SK-N-SH (cell line): ENCODE measurements at regions not wholly inside any gene's neighbourhood (a gene's known extent, or its start where the extent isn't known, plus 50 kb on each side); places are given as distances from the start of the nearest gene placed in this dataset.

Experiments
- CTCF ChIA-PET: fragments of 300-600, 350-600 bp; formaldehyde crosslinking; extraction: SDS; loops from one replicate; lab custom pipeline; 2021; lab: Yijun Ruan, JAX
- POLR2A ChIA-PET: fragments of 350-600 bp; sonication (Branson Sonifier 250); formaldehyde crosslinking; extraction: SDS; loops from one replicate; lab custom pipeline; 2020; ENCODE audit warnings: antibody characterized with exemption, inconsistent platforms; lab: Yijun Ruan, JAX
- DNase-seq: peaks from one replicate; pipeline ENCODE4 v3.0.0; 2012
- H2AFZ ChIP-seq: fragments of 200-600 bp; sonication (generic); 2 replicates; pipeline ENCODE4 v1.8.1; 2016; ENCODE audit warnings: antibody characterized with exemption, mild to moderate bottlenecking, low read depth
- H3F3A ChIP-seq: fragments of 200-600 bp; sonication (generic); replicated peaks from 2 replicates; pipeline ENCODE3; 2016; ENCODE audit warnings: antibody characterized with exemption, mild to moderate bottlenecking; ENCODE audit not compliant: insufficient read depth
- H3K27ac ChIP-seq, 2 experiments: fragments of 200-500 bp in 1 of 2; fragments of 200-600 bp in 1 of 2; sonication (Bioruptor generic) in 1 of 2; sonication (generic), shearing (Covaris generic) in 1 of 2; 2 replicates each; pipeline versions ENCODE4 v1.5.1 to v1.6.1; 2014 to 2016; ENCODE audit warnings: low read depth in 2 of 2, inconsistent platforms in 1 of 2, low read length in 1 of 2, mild to moderate bottlenecking in 1 of 2, mixed read lengths in 1 of 2
- H3K27me3 ChIP-seq: fragments of 200-600 bp; sonication (generic), shearing (Covaris generic); 2 replicates; pipeline ENCODE4 v1.6.1; 2016; ENCODE audit warnings: mixed run types; ENCODE audit not compliant: insufficient read depth
- H3K36me3 ChIP-seq, 2 experiments: fragments of 200-500 bp in 1 of 2; fragments of 200-600 bp in 1 of 2; sonication (Bioruptor generic) in 1 of 2; sonication (generic) in 1 of 2; replicated peaks in 1 of 2; 2 replicates each; pipeline versions ENCODE3 to v1.5.1; 2014 to 2016; ENCODE audit warnings: low read length in 1 of 2, mild to moderate bottlenecking in 1 of 2; ENCODE audit not compliant: insufficient read depth in 2 of 2, control insufficient read depth in 1 of 2
- H3K4me1 ChIP-seq, 2 experiments: fragments of 200-500 bp in 1 of 2; fragments of 200-600 bp in 1 of 2; sonication (Bioruptor generic) in 1 of 2; sonication (generic), shearing (Covaris generic) in 1 of 2; 2 replicates each; pipeline versions ENCODE4 v1.5.1 to v1.6.1; 2014 to 2016; ENCODE audit warnings: low read depth in 1 of 2, low read length in 1 of 2, mixed run types in 1 of 2; ENCODE audit not compliant: insufficient read depth in 2 of 2, control insufficient read depth in 1 of 2
- H3K4me2 ChIP-seq: fragments of 200-600 bp; sonication (generic), shearing (Covaris generic); 2 replicates; pipeline ENCODE4 v1.6.1; 2017; ENCODE audit warnings: mixed run types
- H3K4me3 ChIP-seq, 2 experiments: fragments of 200-500 bp in 1 of 2; fragments of 200-600 bp in 1 of 2; sonication (Bioruptor generic) in 1 of 2; sonication (generic), shearing (Covaris generic) in 1 of 2; 2 replicates each; pipeline versions ENCODE4 v1.5.1 to v1.8.1; 2014 to 2016; ENCODE audit warnings: low read depth in 2 of 2, inconsistent platforms in 1 of 2, low read length in 1 of 2, mild to moderate bottlenecking in 1 of 2, mixed read lengths in 1 of 2, moderate library complexity in 1 of 2
- H3K79me2 ChIP-seq: fragments of 200-600 bp; sonication (generic); 2 replicates; pipeline ENCODE4 v1.8.1; 2017; ENCODE audit warnings: mild to moderate bottlenecking; ENCODE audit not compliant: insufficient read depth
- H3K9ac ChIP-seq: fragments of 200-600 bp; sonication (generic); 2 replicates; pipeline ENCODE4 v1.6.1; 2017; ENCODE audit warnings: mixed run types
- H3K9me2 ChIP-seq: fragments of 200-600 bp; sonication (generic); 2 replicates; pipeline ENCODE4 v1.6.1; 2017; ENCODE audit warnings: mixed run types
- H3K9me3 ChIP-seq: fragments of 200-600 bp; sonication (generic); 2 replicates; pipeline ENCODE4 v1.6.1; 2017; ENCODE audit warnings: mixed run types, mild to moderate bottlenecking, moderate library complexity
- H4K20me1 ChIP-seq: fragments of 200-600 bp; sonication (generic); 2 replicates; pipeline ENCODE4 v1.6.1; 2017; ENCODE audit warnings: mild to moderate bottlenecking, mixed run types; ENCODE audit not compliant: insufficient read depth
- CHD2 ChIP-seq: fragments of 150-350 bp; IDR thresholded peaks from 2 replicates; pipeline ENCODE4 v1.6.1; 2018; ENCODE audit warnings: low read length; ENCODE audit not compliant: partially characterized antibody
- EP300 ChIP-seq, 2 experiments: IDR thresholded peaks; 2 replicates each; pipeline versions ENCODE4 v1.4.0 to v1.6.1; 2012; ENCODE audit warnings: borderline replicate concordance in 1 of 2, low read depth in 1 of 2, low read length in 1 of 2
- FOXJ3 ChIP-seq: sonication (generic); formaldehyde crosslinking; IDR thresholded peaks from 2 replicates; pipeline ENCODE4 v1.5.1; 2020; ENCODE audit warnings: mild to moderate bottlenecking, missing genetic modification reagents
- FOXM1 ChIP-seq: IDR thresholded peaks from 2 replicates; pipeline ENCODE4 v1.4.0; 2012; ENCODE audit warnings: low read depth, mild to moderate bottlenecking
- MXI1 ChIP-seq: IDR thresholded peaks from 2 replicates; pipeline ENCODE4 v1.6.1; 2012; ENCODE audit warnings: mild to moderate bottlenecking, low read depth, low read length, improper control_type of control experiment
- POLR2AphosphoS5 ChIP-seq: IDR thresholded peaks from 2 replicates; pipeline ENCODE4 v1.6.1; 2012; ENCODE audit warnings: low read depth, low read length
- RAD21 ChIP-seq: IDR thresholded peaks from 2 replicates; pipeline ENCODE4 v1.6.1; 2012; ENCODE audit warnings: mild to moderate bottlenecking, low read length
- TCF12 ChIP-seq: IDR thresholded peaks from 2 replicates; pipeline ENCODE4 v1.4.0; 2012
- TEAD4 ChIP-seq: IDR thresholded peaks from 2 replicates; pipeline ENCODE4 v1.4.0; 2012; ENCODE audit warnings: mild to moderate bottlenecking, borderline replicate concordance; ENCODE audit not compliant: insufficient read depth
- WGBS: methylation state at CpG from one replicate; pipeline ENCODE4 v1.1.6; 2017; ENCODE audit warnings: low lambda C conversion rate; 5-methylcytosine and 5-hydroxymethylcytosine counted together
- TF ChIP-seq, protein P1 (sequence below): fragments of 200-600 bp; sonication (generic); IDR thresholded peaks from 2 replicates; pipeline ENCODE4 v1.6.1; 2017; ENCODE audit warnings: antibody characterized with exemption, mild to moderate bottlenecking, moderate library complexity
- TF ChIP-seq, protein P2 (sequence below): fragments of 150-350 bp; IDR thresholded peaks from 2 replicates; pipeline ENCODE4 v1.6.1; 2017; ENCODE audit warnings: antibody characterized with exemption, low read length, low read depth, borderline replicate concordance
- TF ChIP-seq, protein P3 (sequence below): IDR thresholded peaks from 2 replicates; pipeline ENCODE4 v1.4.0; 2012; ENCODE audit warnings: low read depth
- TF ChIP-seq, protein P4 (sequence below): IDR thresholded peaks from 2 replicates; pipeline ENCODE4 v1.4.0; 2012; ENCODE audit warnings: low read depth, borderline replicate concordance
- TF ChIP-seq, protein P5 (sequence below): IDR thresholded peaks from 2 replicates; pipeline ENCODE4 v1.6.1; 2012; ENCODE audit warnings: mild to moderate bottlenecking, low read depth, low read length, moderate library complexity

DNA sequence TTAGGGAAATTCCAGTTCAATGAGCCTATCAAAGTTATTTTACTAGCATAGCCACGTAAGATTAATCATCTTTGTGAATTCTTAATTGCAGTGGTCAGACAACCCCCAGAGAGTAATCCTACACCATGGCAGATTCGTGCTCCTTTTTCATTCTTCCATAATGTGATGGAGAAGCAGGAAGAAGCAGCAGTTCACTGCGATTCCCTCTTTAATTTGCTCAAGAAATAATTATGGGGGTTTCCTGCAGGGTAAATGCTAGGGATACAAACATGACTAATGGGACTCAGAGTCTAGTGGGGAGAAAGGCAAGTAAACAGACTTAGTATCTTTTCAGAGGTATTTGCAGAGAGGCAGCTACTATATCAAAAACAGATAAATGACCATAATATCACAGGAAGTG is 175.8 kb upstream of the HNRNPA3 start:
- Histone ChIP-seq H3K36me3 (no peaks in the 10 kb centered on the region), H3F3A (no peaks in the 10 kb centered on the region), H3K27ac (no peak overlapping the region), H3K27me3 (no peaks in the 10 kb centered on the region), H3K9ac (no peak overlapping the region), H2AFZ (no peak overlapping the region), H4K20me1 (no peaks in the 10 kb centered on the region), H3K4me1 (peaks cover 4 to 25% of the 10 kb centered on the region in 2 experiments; a peak in 2 of 4 replicates), H3K9me2 (no peaks in the 10 kb centered on the region), H3K79me2 (no peaks in the 10 kb centered on the region), H3K4me2 (no peak overlapping the region), H3K9me3 (no peaks in the 10 kb centered on the region), H3K4me3 (no peak overlapping the region)
- TF ChIP-seq FOXJ3 (CRISPR knock-in tag): no peak
- TF ChIP-seq MXI1: no peak
- no peak for TF ChIP-seq RAD21
- TF ChIP-seq, protein P1, sequence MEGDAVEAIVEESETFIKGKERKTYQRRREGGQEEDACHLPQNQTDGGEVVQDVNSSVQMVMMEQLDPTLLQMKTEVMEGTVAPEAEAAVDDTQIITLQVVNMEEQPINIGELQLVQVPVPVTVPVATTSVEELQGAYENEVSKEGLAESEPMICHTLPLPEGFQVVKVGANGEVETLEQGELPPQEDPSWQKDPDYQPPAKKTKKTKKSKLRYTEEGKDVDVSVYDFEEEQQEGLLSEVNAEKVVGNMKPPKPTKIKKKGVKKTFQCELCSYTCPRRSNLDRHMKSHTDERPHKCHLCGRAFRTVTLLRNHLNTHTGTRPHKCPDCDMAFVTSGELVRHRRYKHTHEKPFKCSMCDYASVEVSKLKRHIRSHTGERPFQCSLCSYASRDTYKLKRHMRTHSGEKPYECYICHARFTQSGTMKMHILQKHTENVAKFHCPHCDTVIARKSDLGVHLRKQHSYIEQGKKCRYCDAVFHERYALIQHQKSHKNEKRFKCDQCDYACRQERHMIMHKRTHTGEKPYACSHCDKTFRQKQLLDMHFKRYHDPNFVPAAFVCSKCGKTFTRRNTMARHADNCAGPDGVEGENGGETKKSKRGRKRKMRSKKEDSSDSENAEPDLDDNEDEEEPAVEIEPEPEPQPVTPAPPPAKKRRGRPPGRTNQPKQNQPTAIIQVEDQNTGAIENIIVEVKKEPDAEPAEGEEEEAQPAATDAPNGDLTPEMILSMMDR: no peak
- TF ChIP-seq EP300 (IDR thresholded peaks at IDR 0.05; ENCODE audit: borderline replicate concordance in 1 of 2, low read depth in 1 of 2, low read length in 1 of 2): no peak
- no peak for TF ChIP-seq CHD2
- TF ChIP-seq, protein P2, sequence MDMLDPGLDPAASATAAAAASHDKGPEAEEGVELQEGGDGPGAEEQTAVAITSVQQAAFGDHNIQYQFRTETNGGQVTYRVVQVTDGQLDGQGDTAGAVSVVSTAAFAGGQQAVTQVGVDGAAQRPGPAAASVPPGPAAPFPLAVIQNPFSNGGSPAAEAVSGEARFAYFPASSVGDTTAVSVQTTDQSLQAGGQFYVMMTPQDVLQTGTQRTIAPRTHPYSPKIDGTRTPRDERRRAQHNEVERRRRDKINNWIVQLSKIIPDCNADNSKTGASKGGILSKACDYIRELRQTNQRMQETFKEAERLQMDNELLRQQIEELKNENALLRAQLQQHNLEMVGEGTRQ: no peak
- TF ChIP-seq, protein P3, sequence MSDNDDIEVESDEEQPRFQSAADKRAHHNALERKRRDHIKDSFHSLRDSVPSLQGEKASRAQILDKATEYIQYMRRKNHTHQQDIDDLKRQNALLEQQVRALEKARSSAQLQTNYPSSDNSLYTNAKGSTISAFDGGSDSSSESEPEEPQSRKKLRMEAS: no peak
- TF ChIP-seq, protein P4, sequence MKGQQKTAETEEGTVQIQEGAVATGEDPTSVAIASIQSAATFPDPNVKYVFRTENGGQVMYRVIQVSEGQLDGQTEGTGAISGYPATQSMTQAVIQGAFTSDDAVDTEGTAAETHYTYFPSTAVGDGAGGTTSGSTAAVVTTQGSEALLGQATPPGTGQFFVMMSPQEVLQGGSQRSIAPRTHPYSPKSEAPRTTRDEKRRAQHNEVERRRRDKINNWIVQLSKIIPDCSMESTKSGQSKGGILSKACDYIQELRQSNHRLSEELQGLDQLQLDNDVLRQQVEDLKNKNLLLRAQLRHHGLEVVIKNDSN: no peak
- no peak for TF ChIP-seq FOXM1
- no peak for TF ChIP-seq POLR2AphosphoS5
- TF ChIP-seq TEAD4: no peak
- no peak for TF ChIP-seq TCF12
- TF ChIP-seq, protein P5, sequence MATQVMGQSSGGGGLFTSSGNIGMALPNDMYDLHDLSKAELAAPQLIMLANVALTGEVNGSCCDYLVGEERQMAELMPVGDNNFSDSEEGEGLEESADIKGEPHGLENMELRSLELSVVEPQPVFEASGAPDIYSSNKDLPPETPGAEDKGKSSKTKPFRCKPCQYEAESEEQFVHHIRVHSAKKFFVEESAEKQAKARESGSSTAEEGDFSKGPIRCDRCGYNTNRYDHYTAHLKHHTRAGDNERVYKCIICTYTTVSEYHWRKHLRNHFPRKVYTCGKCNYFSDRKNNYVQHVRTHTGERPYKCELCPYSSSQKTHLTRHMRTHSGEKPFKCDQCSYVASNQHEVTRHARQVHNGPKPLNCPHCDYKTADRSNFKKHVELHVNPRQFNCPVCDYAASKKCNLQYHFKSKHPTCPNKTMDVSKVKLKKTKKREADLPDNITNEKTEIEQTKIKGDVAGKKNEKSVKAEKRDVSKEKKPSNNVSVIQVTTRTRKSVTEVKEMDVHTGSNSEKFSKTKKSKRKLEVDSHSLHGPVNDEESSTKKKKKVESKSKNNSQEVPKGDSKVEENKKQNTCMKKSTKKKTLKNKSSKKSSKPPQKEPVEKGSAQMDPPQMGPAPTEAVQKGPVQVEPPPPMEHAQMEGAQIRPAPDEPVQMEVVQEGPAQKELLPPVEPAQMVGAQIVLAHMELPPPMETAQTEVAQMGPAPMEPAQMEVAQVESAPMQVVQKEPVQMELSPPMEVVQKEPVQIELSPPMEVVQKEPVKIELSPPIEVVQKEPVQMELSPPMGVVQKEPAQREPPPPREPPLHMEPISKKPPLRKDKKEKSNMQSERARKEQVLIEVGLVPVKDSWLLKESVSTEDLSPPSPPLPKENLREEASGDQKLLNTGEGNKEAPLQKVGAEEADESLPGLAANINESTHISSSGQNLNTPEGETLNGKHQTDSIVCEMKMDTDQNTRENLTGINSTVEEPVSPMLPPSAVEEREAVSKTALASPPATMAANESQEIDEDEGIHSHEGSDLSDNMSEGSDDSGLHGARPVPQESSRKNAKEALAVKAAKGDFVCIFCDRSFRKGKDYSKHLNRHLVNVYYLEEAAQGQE: no peak
- DNase-seq: no peak
- WGBS: 36% methylated on average over 3 of the region's 3 CpGs
- ChIA-PET CTCF (interaction anchor here (1.3 kb wide), 1 partner anchor 111 kb away, joined by 3 read pairs; no protein-coding TSS in a partner anchor), POLR2A (no interaction called here)
